WTC11 (cell line): ENCODE measurements at regions not wholly inside any gene's neighbourhood (a gene's known extent, or its start where the extent isn't known, plus 50 kb on each side); places are given as distances from the start of the nearest gene placed in this dataset.

Source experiments
- ATAC-seq: fragments of 200-7000 bp; cut with Tn5 transposase; 2 replicates; pipeline ENCODE4 v1.10.0; 2021; ENCODE audit warnings: mild to moderate bottlenecking, moderate library complexity
- CTCF ChIA-PET: fragments of 300-600 bp; sonication (Branson Sonifier 250); formaldehyde crosslinking; loops from one replicate; lab custom pipeline; 2021; ENCODE audit warnings: antibody characterized with exemption; lab: Charles Lee
- POLR2A ChIA-PET: fragments of 350-600 bp; sonication (Branson Sonifier 250); formaldehyde crosslinking; loops from one replicate; lab custom pipeline; 2021; ENCODE audit warnings: antibody characterized with exemption; lab: Charles Lee
- DNase-seq: peaks from one replicate; pipeline ENCODE4 v3.0.0; 2021; ENCODE audit warnings: low spot score
- H3K27ac Mint-ChIP-seq: 2 replicates; pipeline ENCODE4 v1.8.0; 2021; ENCODE audit warnings: mixed read lengths
- H3K27me3 Mint-ChIP-seq: 2 replicates; pipeline ENCODE4 v1.8.0; 2021; ENCODE audit warnings: low read depth, mild to moderate bottlenecking, moderate library complexity, mixed read lengths
- H3K36me3 Mint-ChIP-seq: 2 replicates; pipeline ENCODE4 v1.8.0; 2021; ENCODE audit warnings: mixed read lengths
- H3K4me1 Mint-ChIP-seq: 2 replicates; pipeline ENCODE4 v1.8.0; 2022; ENCODE audit warnings: mixed read lengths
- H3K4me3 Mint-ChIP-seq: 2 replicates; pipeline ENCODE4 v1.8.0; 2021; ENCODE audit warnings: mild to moderate bottlenecking, moderate library complexity, mixed read lengths
- H3K9me3 Mint-ChIP-seq: 2 replicates; pipeline ENCODE4 v1.8.0; 2021; ENCODE audit warnings: mixed read lengths
- CBFB ChIP-seq: sonication (generic); formaldehyde crosslinking; IDR thresholded peaks from 2 replicates; pipeline ENCODE4 v1.8.1; 2022; ENCODE audit warnings: mild to moderate bottlenecking, low read depth, missing genetic modification reagents
- EMX1 ChIP-seq: fragments of 250-450 bp; sonication (Bioruptor Pico); IDR thresholded peaks from 2 replicates; pipeline ENCODE4 v1.8.0; 2021; ENCODE audit warnings: mild to moderate bottlenecking
- FOXP1 ChIP-seq: sonication (generic); formaldehyde crosslinking; IDR thresholded peaks from 2 replicates; pipeline ENCODE4 v1.8.0; 2022; ENCODE audit warnings: missing genetic modification reagents, mild to moderate bottlenecking, moderate library complexity, borderline replicate concordance
- HMGA2 ChIP-seq: fragments of 250-450 bp; sonication (Bioruptor Pico); IDR thresholded peaks from 2 replicates; pipeline ENCODE4 v1.4.0; 2021; ENCODE audit warnings: mild to moderate bottlenecking, moderate library complexity
- IRF2 ChIP-seq: sonication (generic); formaldehyde crosslinking; IDR thresholded peaks from 2 replicates; pipeline ENCODE4 v1.8.0; 2022; ENCODE audit warnings: low read depth, missing genetic modification reagents, borderline replicate concordance
- JUN ChIP-seq: sonication (generic); formaldehyde crosslinking; IDR thresholded peaks from 2 replicates; pipeline ENCODE4 v1.8.0; 2023; ENCODE audit warnings: mild to moderate bottlenecking, missing genetic modification reagents
- MXD4 ChIP-seq: fragments of 250-450 bp; sonication (Bioruptor Pico); IDR thresholded peaks from 2 replicates; pipeline ENCODE4 v1.8.0; 2021; ENCODE audit warnings: mild to moderate bottlenecking, moderate library complexity, borderline replicate concordance
- NR1H2 ChIP-seq: sonication (generic); formaldehyde crosslinking; IDR thresholded peaks from 2 replicates; pipeline ENCODE4 v1.9.0; 2021; ENCODE audit warnings: mild to moderate bottlenecking, moderate library complexity, missing genetic modification reagents
- RORB ChIP-seq: fragments of 250-450 bp; sonication (Bioruptor Pico); IDR thresholded peaks from 2 replicates; pipeline ENCODE4 v1.9.0; 2021; ENCODE audit warnings: mild to moderate bottlenecking
- TEAD1 ChIP-seq: sonication (generic); formaldehyde crosslinking; IDR thresholded peaks from 2 replicates; pipeline ENCODE4 v1.8.0; 2022; ENCODE audit warnings: mild to moderate bottlenecking, missing genetic modification reagents
- ZNF219 ChIP-seq: sonication (generic); formaldehyde crosslinking; IDR thresholded peaks from 2 replicates; pipeline ENCODE4 v1.8.0; 2023; ENCODE audit warnings: missing genetic modification reagents, mild to moderate bottlenecking, borderline replicate concordance
- ZNF263 ChIP-seq: sonication (generic); formaldehyde crosslinking; IDR thresholded peaks from 2 replicates; pipeline ENCODE4 v1.8.1; 2022; ENCODE audit warnings: low read depth, mild to moderate bottlenecking, moderate library complexity, missing genetic modification reagents
- ZNF396 ChIP-seq: fragments of 250-450 bp; sonication (Bioruptor Pico); IDR thresholded peaks from 2 replicates; pipeline ENCODE4 v1.8.0; 2021; ENCODE audit warnings: mild to moderate bottlenecking, moderate library complexity, borderline replicate concordance
- TF ChIP-seq, protein P1 (sequence below): sonication (generic); formaldehyde crosslinking; IDR thresholded peaks from 2 replicates; pipeline ENCODE4 v1.8.1; 2023; ENCODE audit warnings: mild to moderate bottlenecking, missing genetic modification reagents, moderate library complexity
- TF ChIP-seq, protein P2 (sequence below): fragments of 250-450 bp; sonication (Bioruptor Pico); IDR thresholded peaks from 2 replicates; pipeline ENCODE4 v1.9.0; 2021; ENCODE audit warnings: mild to moderate bottlenecking
- TF ChIP-seq, protein P3 (sequence below): sonication (generic); formaldehyde crosslinking; IDR thresholded peaks from 2 replicates; pipeline ENCODE4 v1.8.1; 2023; ENCODE audit warnings: mild to moderate bottlenecking, moderate library complexity, missing genetic modification reagents
- TF ChIP-seq, protein P4 (sequence below): sonication (generic); formaldehyde crosslinking; IDR thresholded peaks from 2 replicates; pipeline ENCODE4 v1.8.1; 2022; ENCODE audit warnings: missing genetic modification reagents, borderline replicate concordance
- TF ChIP-seq, protein P5 (sequence below): sonication (generic); formaldehyde crosslinking; IDR thresholded peaks from 2 replicates; pipeline ENCODE4 v1.8.1; 2023; ENCODE audit warnings: mild to moderate bottlenecking, missing genetic modification reagents
- TF ChIP-seq, protein P6 (sequence below): sonication (generic); formaldehyde crosslinking; IDR thresholded peaks from 2 replicates; pipeline ENCODE4 v1.8.0; 2022; ENCODE audit warnings: mild to moderate bottlenecking, missing genetic modification reagents
- TF ChIP-seq, protein P7 (sequence below): sonication (generic); formaldehyde crosslinking; IDR thresholded peaks from 2 replicates; pipeline ENCODE4 v1.8.0; 2022; ENCODE audit warnings: mild to moderate bottlenecking, missing genetic modification reagents
- TF ChIP-seq, protein P8 (sequence below): sonication (generic); formaldehyde crosslinking; IDR thresholded peaks from 2 replicates; pipeline ENCODE4 v1.8.1; 2023; ENCODE audit warnings: mild to moderate bottlenecking, missing genetic modification reagents, moderate library complexity

DNA sequence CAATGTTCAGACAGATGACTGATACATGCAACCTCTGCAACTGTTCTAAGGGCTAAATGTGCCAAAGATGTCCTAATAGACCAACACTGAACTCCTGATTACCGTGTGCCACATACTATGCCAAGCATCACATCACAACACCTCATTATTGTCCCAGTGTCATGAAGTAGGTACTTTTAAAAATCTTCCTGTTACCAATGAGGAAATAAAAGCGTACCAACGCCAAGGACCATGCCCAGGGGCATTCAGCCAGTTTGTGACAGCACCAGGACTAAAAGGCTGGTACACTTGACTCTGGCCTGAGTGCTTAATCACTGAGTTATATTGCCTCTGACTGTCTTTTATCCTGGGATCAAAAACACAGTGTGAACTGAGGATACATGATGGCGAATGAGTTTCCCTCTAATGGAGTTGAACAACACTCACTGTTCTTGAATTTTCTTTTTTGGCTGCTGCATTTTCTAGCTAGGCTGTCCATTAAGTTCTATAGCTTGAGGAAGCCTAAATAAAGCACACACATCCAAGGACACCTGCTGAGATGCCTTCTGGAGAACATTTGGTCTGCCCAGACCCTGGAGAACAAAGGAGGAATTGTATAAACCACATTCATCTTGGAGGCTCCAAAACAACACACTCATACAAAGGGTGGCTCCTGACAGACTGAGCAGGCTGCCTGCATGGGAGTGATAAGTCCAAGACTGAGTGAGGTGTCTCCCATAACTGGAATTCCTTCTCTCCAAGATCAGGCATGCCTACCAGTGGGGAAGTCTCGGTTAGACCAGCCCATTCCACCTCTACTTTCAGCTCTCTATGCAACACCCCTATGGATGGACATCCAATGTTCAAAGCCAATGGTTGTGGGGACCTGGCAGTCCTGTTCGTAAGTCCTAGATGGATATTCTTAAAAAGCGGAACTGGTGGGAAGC is 126.7 kb upstream of the PRICKLE2 start (continued):
- TF ChIP-seq, protein P1, sequence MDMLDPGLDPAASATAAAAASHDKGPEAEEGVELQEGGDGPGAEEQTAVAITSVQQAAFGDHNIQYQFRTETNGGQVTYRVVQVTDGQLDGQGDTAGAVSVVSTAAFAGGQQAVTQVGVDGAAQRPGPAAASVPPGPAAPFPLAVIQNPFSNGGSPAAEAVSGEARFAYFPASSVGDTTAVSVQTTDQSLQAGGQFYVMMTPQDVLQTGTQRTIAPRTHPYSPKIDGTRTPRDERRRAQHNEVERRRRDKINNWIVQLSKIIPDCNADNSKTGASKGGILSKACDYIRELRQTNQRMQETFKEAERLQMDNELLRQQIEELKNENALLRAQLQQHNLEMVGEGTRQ: no peak
- TF ChIP-seq ZNF219 (CRISPR knock-in tag): no peak

DNA sequence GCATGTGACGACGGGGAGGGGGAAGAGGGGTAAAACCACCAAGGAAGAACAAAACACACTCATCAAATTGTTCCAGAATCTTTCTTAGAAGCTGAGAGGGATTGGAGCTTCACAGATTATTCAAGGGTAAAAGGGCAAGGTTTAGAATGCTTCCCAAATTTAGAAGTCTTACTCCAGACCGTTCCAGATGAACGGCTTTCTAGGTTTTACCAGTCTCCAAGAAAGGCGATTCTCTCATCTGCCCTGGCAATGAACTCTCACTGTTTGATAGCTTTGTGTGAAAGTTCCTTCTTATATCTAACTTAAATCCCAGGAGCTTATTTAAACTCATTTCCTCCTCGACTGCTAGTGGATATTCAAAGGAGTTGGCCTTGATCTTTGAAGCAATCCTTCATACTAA is 124.3 kb upstream of the PRICKLE2 start:
- H3K27me3 Mint-ChIP-seq: no peaks in the 10 kb centered on the region
- ATAC-seq: no peak
- H3K4me3 Mint-ChIP-seq: no peak overlapping the region
- no peaks in the 10 kb centered on the region for H3K36me3 Mint-ChIP-seq
- H3K9me3 Mint-ChIP-seq: no peaks in the 10 kb centered on the region
- H3K27ac Mint-ChIP-seq: no peak overlapping the region
- TF ChIP-seq, protein P2, sequence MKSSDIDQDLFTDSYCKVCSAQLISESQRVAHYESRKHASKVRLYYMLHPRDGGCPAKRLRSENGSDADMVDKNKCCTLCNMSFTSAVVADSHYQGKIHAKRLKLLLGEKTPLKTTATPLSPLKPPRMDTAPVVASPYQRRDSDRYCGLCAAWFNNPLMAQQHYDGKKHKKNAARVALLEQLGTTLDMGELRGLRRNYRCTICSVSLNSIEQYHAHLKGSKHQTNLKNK (CRISPR knock-in tag): no peak
- TF ChIP-seq, protein P3, sequence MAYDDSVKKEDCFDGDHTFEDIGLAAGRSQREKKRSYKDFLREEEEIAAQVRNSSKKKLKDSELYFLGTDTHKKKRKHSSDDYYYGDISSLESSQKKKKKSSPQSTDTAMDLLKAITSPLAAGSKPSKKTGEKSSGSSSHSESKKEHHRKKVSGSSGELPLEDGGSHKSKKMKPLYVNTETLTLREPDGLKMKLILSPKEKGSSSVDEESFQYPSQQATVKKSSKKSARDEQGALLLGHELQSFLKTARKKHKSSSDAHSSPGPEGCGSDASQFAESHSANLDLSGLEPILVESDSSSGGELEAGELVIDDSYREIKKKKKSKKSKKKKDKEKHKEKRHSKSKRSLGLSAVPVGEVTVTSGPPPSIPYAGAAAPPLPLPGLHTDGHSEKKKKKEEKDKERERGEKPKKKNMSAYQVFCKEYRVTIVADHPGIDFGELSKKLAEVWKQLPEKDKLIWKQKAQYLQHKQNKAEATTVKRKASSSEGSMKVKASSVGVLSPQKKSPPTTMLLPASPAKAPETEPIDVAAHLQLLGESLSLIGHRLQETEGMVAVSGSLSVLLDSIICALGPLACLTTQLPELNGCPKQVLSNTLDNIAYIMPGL (CRISPR knock-in tag): no peak
- TF ChIP-seq, protein P4, sequence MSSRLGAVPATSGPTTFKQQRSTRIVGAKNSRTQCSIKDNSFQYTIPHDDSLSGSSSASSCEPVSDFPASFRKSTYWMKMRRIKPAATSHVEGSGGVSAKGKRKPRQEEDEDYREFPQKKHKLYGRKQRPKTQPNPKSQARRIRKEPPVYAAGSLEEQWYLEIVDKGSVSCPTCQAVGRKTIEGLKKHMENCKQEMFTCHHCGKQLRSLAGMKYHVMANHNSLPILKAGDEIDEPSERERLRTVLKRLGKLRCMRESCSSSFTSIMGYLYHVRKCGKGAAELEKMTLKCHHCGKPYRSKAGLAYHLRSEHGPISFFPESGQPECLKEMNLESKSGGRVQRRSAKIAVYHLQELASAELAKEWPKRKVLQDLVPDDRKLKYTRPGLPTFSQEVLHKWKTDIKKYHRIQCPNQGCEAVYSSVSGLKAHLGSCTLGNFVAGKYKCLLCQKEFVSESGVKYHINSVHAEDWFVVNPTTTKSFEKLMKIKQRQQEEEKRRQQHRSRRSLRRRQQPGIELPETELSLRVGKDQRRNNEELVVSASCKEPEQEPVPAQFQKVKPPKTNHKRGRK (CRISPR knock-in tag): no peak
- TF ChIP-seq TEAD1 (CRISPR knock-in tag) (no peak), HMGA2 (no peak), NR1H2 (CRISPR knock-in tag) (no peak), MXD4 (CRISPR knock-in tag) (no peak), ZNF396 (CRISPR knock-in tag) (no peak), CBFB (CRISPR knock-in tag) (no peak), RORB (no peak), EMX1 (CRISPR knock-in tag) (no peak), IRF2 (CRISPR knock-in tag) (no peak), FOXP1 (no peak), JUN (CRISPR knock-in tag) (no peak), ZNF263 (no peak)
- TF ChIP-seq, protein P5, sequence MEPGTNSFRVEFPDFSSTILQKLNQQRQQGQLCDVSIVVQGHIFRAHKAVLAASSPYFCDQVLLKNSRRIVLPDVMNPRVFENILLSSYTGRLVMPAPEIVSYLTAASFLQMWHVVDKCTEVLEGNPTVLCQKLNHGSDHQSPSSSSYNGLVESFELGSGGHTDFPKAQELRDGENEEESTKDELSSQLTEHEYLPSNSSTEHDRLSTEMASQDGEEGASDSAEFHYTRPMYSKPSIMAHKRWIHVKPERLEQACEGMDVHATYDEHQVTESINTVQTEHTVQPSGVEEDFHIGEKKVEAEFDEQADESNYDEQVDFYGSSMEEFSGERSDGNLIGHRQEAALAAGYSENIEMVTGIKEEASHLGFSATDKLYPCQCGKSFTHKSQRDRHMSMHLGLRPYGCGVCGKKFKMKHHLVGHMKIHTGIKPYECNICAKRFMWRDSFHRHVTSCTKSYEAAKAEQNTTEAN (CRISPR knock-in tag): no peak
- TF ChIP-seq, protein P6, sequence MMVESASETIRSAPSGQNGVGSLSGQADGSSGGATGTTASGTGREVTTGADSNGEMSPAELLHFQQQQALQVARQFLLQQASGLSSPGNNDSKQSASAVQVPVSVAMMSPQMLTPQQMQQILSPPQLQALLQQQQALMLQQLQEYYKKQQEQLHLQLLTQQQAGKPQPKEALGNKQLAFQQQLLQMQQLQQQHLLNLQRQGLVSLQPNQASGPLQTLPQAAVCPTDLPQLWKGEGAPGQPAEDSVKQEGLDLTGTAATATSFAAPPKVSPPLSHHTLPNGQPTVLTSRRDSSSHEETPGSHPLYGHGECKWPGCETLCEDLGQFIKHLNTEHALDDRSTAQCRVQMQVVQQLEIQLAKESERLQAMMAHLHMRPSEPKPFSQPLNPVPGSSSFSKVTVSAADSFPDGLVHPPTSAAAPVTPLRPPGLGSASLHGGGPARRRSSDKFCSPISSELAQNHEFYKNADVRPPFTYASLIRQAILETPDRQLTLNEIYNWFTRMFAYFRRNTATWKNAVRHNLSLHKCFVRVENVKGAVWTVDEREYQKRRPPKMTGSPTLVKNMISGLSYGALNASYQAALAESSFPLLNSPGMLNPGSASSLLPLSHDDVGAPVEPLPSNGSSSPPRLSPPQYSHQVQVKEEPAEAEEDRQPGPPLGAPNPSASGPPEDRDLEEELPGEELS (CRISPR knock-in tag): no peak
- TF ChIP-seq, protein P7, sequence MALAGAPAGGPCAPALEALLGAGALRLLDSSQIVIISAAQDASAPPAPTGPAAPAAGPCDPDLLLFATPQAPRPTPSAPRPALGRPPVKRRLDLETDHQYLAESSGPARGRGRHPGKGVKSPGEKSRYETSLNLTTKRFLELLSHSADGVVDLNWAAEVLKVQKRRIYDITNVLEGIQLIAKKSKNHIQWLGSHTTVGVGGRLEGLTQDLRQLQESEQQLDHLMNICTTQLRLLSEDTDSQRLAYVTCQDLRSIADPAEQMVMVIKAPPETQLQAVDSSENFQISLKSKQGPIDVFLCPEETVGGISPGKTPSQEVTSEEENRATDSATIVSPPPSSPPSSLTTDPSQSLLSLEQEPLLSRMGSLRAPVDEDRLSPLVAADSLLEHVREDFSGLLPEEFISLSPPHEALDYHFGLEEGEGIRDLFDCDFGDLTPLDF (CRISPR knock-in tag): no peak
- TF ChIP-seq, protein P1: no peak
- TF ChIP-seq, protein P8, sequence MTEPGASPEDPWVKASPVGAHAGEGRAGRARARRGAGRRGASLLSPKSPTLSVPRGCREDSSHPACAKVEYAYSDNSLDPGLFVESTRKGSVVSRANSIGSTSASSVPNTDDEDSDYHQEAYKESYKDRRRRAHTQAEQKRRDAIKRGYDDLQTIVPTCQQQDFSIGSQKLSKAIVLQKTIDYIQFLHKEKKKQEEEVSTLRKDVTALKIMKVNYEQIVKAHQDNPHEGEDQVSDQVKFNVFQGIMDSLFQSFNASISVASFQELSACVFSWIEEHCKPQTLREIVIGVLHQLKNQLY (CRISPR knock-in tag): no peak
- POLR2A ChIA-PET: no interaction called here
- DNase-seq: no peak
- peaks cover 11% of the 10 kb centered on the region for H3K4me1 Mint-ChIP-seq
- CTCF ChIA-PET: no interaction called here
